ENCODE measurements at regions not wholly inside any gene's neighbourhood (a gene's known extent, or its start where the extent isn't known, plus 50 kb on each side); places are given as distances from the start of the nearest gene placed in this dataset.
"Not testable (repeated sequence)": the region's sequence is repeated elsewhere in the genome, so short reads cannot be mapped to it uniquely, and the experiment has no call there.

DNA sequence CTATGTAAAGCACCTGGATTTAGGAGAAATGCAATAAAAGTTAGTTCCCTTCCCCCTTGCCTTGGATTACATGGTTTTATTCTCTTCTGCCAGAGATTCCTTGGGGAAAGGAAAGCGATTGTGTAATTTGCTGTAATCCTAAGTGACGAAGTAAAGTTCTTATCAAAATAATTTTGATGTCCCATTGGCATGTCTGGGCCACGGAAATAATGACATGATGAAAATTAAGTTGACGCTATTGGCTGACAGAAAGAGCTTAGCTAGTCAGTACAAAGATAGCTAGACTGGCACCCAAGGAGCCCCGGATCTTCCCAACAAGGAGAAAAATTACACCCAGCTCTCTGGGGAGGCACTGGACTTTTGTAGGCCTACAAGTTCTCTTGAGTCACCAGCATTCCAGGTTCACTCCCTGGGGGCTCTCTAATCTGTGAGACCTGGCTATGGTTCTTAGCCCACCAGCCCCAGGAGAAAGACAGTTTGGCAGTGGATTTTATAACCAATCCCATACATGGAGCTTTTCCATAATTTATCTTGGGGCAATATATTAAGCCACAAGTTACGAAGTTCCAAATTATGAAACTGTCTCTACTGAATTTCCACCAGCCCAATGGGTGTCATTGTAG is 59.9 kb downstream of the FOXA2 start:
- WGBS, 2 donors, result 66 to 67% methylated on average over 6 of the region's 6 CpGs
- no peak for DNase-seq
- no peak overlapping the region for H3K27ac ChIP-seq
- H3K36me3 ChIP-seq, result no peaks in the 10 kb centered on the region
- no peaks in the 10 kb centered on the region for H3K9me3 ChIP-seq
- intact Hi-C loops (cut with DNase I), result no loop called here
- H3K4me1 ChIP-seq, result no peaks in the 10 kb centered on the region
- H3K4me3 ChIP-seq (replicated peaks in 1 of 3), result no peak overlapping the region
- H3K27me3 ChIP-seq, result peaks cover 3% of the 10 kb centered on the region
- TF ChIP-seq, protein P1, sequence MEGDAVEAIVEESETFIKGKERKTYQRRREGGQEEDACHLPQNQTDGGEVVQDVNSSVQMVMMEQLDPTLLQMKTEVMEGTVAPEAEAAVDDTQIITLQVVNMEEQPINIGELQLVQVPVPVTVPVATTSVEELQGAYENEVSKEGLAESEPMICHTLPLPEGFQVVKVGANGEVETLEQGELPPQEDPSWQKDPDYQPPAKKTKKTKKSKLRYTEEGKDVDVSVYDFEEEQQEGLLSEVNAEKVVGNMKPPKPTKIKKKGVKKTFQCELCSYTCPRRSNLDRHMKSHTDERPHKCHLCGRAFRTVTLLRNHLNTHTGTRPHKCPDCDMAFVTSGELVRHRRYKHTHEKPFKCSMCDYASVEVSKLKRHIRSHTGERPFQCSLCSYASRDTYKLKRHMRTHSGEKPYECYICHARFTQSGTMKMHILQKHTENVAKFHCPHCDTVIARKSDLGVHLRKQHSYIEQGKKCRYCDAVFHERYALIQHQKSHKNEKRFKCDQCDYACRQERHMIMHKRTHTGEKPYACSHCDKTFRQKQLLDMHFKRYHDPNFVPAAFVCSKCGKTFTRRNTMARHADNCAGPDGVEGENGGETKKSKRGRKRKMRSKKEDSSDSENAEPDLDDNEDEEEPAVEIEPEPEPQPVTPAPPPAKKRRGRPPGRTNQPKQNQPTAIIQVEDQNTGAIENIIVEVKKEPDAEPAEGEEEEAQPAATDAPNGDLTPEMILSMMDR (IDR thresholded peaks at IDR 0.05), result no peak
- no peak for TF ChIP-seq POLR2A (IDR thresholded peaks at IDR 0.05)

DNA sequence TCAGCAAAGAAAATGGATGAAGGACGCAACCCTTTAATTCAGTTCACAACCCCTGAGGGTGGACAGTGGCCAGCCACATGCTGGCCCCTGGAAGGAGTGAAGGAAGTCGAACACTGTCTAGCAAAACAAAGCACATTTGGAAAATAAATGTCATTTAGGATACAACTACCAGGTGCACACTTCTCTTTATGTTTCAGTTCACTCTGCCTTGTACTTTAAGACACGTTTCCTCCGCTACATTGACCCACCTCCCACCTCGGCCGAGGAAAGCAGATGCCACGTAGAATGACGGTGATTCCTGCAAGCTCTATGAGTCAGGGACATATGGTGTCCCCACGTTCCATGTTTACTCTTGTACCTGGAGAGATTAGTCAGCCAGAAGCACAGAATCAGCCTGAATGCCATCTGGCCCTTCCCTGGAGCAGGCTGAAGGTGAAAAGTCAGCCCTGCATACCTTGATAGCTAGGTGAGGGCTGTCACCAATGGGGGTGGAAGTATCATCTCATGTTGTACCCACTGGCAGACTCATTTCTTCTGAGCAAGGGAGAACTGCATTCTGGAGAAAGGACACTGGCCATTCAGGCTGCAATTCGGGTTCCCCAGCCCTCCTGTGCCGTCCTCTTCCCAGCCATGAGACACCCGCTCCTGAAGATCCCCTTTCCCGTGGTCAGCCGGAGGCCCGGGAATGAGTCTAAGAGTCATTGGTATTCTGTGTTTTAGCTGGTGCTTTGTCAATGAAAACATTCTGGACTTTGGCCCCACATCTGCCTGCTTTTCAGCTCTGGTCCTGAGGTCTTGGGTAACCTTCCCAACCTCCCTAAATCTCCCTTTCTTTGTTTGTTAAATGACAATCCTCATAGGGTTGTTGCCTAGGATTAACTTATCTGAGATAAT is 60.6 kb downstream of the FOXA2 start:
- no peaks in the 10 kb centered on the region for H3K36me3 ChIP-seq
- TF ChIP-seq, protein P1 (IDR thresholded peaks at IDR 0.05), result no peak
- no peak for TF ChIP-seq POLR2A (IDR thresholded peaks at IDR 0.05)
- H3K27ac ChIP-seq, result no peak overlapping the region
- H3K4me3 ChIP-seq (replicated peaks in 1 of 3), result no peak overlapping the region
- DNase-seq, result no peak
- H3K4me1 ChIP-seq, result no peaks in the 10 kb centered on the region
- peaks cover 3% of the 10 kb centered on the region for H3K27me3 ChIP-seq
- 77 to 78% methylated on average over 15 of the region's 15 CpGs for WGBS, 2 donors
- intact Hi-C loops (cut with DNase I), result no loop called here
- no peaks in the 10 kb centered on the region for H3K9me3 ChIP-seq

DNA sequence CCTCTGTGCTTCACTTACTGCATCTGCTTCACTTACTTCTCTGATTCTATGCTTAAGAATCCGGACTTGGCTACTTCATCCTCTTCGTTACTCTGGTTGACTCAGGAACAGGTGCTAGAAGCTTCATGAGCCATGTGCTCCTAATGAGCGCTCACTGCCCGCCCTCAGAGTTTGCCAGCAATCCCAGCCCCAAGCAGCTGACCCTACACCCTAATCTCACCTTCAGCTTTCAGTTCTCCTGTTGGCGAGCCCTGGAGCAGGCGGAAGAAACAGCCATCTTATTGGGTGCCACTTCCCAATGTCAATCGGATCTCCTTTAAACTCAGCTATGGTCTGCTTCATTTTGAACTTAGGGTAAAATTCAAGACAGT is 61.3 kb downstream of the FOXA2 start:
- peaks cover 3% of the 10 kb centered on the region for H3K27me3 ChIP-seq
- H3K27ac ChIP-seq, result no peak overlapping the region
- TF ChIP-seq, protein P1 (IDR thresholded peaks at IDR 0.05), result no peak
- TF ChIP-seq POLR2A (IDR thresholded peaks at IDR 0.05), result no peak
- no peaks in the 10 kb centered on the region for H3K9me3 ChIP-seq
- no peaks in the 10 kb centered on the region for H3K36me3 ChIP-seq
- H3K4me1 ChIP-seq, result no peaks in the 10 kb centered on the region
- WGBS, 2 donors, result 93 to 94% methylated on average over 7 of the region's 7 CpGs
- no peak overlapping the region for H3K4me3 ChIP-seq (replicated peaks in 1 of 3)
- no peak for DNase-seq
- intact Hi-C loops (cut with DNase I), result no loop called here

DNA sequence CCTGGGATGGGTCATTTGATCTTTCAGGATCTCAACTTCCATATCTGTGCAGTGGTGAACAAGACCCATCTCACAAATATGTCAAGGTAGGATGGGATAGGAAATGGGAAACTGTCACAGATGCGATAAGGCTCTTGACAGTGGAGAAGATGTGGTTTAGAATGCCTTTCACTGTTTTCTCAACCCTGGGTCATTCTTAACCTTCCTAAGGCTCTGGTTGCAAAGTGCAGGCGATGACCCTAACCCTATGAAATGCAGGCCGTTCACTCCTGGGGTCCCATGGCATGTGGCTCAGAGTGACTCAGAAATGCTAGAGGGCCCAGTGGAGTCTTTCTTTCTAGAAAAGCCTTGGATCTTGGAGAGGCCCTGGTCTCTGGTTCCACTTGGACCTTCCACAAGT is 61.7 kb downstream of the FOXA2 start:
- 92 to 98% methylated on average over 3 of the region's 3 CpGs for WGBS, 2 donors
- Histone ChIP-seq H3K27ac (no peak overlapping the region), H3K9me3 (no peaks in the 10 kb centered on the region), H3K4me1 (no peaks in the 10 kb centered on the region), H3K27me3 (peaks cover 3% of the 10 kb centered on the region), H3K4me3 (replicated peaks in 1 of 3) (no peak overlapping the region), H3K36me3 (no peaks in the 10 kb centered on the region)
- DNase-seq, result no peak
- intact Hi-C loops (cut with DNase I), result no loop called here
- no peak for TF ChIP-seq POLR2A (IDR thresholded peaks at IDR 0.05)
- TF ChIP-seq, protein P1 (IDR thresholded peaks at IDR 0.05), result no peak

DNA sequence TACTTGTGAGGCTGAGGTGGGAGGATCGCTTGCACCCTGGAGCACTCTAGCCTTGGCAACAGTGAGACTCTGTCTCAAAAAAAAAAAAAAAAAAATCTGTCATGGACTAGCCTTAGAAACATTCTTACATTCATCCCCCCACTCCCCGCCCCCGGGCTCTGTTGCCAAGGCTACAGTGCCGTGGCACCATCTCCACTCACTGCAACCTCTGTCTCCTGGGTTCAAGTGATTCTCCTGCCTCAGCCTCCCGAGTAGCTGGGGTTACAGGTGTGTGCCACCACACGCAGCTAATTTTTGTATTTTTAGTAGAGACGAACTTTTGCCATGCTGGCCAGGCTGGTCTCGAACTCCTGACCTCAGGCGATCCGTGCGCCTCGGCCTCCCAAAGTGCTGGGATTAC is 62.4 kb downstream of the FOXA2 start:
- 90 to 94% methylated on average over 12 of the region's 12 CpGs for WGBS, 2 donors
- H3K9me3 ChIP-seq; intact Hi-C loops (cut with DNase I); H3K36me3 ChIP-seq; H3K4me1 ChIP-seq; H3K27ac ChIP-seq; DNase-seq; H3K27me3 ChIP-seq; H3K4me3 ChIP-seq (replicated peaks in 1 of 3): not testable (repeated sequence)

Measured in thyroid gland (tissue), 4 donors.